ENCODE measurements at regions not wholly inside any gene's neighbourhood (a gene's known extent, or its start where the extent isn't known, plus 50 kb on each side); places are given as distances from the start of the nearest gene placed in this dataset.

DNA sequence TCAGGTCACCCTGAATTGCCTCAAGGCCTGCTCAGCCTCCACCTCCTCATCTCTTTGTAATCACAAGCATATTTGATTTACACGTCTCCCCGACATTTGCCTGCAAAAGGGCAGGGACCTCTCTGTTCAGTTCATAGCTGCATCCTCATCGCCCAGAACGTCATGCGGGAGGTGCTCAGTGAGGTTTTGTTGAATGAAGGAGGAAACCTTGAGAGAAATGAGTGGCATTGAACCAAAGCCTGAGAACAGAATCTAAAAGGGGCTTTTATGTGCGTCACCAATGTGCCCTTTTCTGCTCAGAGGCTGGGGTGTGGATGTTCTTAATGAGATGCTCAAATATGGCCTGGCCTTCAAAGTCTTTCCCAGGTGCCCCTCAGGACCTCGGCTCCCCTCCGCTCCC, 50.0 kb upstream of the LHX5 start:
- intact Hi-C loops (cut with micrococcal nuclease) = no loop called here

Data from T-helper 2 cell treated with Interferon-gamma antibody and Interleukin-4, amounts not matched to agents 100 ng/mL and 5 ng/mL, for 36 hours (primary cell).